GM12878 (cell line): ENCODE measurements at regions not wholly inside any gene's neighbourhood (a gene's known extent, or its start where the extent isn't known, plus 50 kb on each side); places are given as distances from the start of the nearest gene placed in this dataset.

ENCODE experiments used
- ATAC-seq: fragments of 200-7000 bp; cut with Tn5 transposase; 3 replicates; pipeline ENCODE4 v1.9.1; 2020; ENCODE audit warnings: mild to moderate bottlenecking, moderate library complexity
- BruUV-seq: library from RNA; stranded (reverse); fragments of 400-500 nt; replicated peaks from 2 replicates; lab custom pipeline; 2021; lab: Mats Ljungman, UMichigan
- CTCF ChIA-PET: fragments of 300-600 bp; sonication (Branson Sonifier 250); formaldehyde crosslinking; extraction: SDS; loops from one replicate; lab custom pipeline; 2021; ENCODE audit warnings: inconsistent platforms; lab: Yijun Ruan, JAX
- POLR2A ChIA-PET: fragments of 350-600 bp; formaldehyde crosslinking; extraction: SDS; loops from one replicate; lab custom pipeline; 2021; ENCODE audit warnings: inconsistent platforms; lab: Charles Lee
- RAD21 ChIA-PET: fragments of 300-600 bp; sonication (Branson Sonifier 250); formaldehyde crosslinking; loops from one replicate; lab custom pipeline; 2023; ENCODE audit warnings: antibody characterized with exemption; ENCODE audit not compliant: unreplicated experiment; lab: Charles Lee
- SMC1A ChIA-PET: fragments of 300-600 bp; sonication (Branson Sonifier 250); formaldehyde crosslinking; loops from one replicate; lab custom pipeline; 2023; ENCODE audit not compliant: unreplicated experiment, uncharacterized antibody; lab: Charles Lee
- DNase-seq: peaks from one replicate; pipeline ENCODE4 v3.0.0-alpha.2; 2011; ENCODE audit warnings: low read depth, low spot score
- FAIRE-seq: peaks from 3 replicates; lab custom pipeline; 2011; peaks lifted over from hg19 to GRCh38; lab: Jason Lieb, UNC
- H2AFZ ChIP-seq: 2 replicates; pipeline ENCODE4 v1.6.0; 2011; ENCODE audit warnings: low read depth, low read length, control low read depth; ENCODE audit not compliant: control insufficient read depth
- H3K27ac ChIP-seq: 2 replicates; pipeline ENCODE4 v1.5.1; 2011; ENCODE audit warnings: control low read depth; ENCODE audit not compliant: control insufficient read depth, insufficient read depth
- H3K27me3 ChIP-seq, 2 experiments: replicated peaks in 1 of 2; 2 replicates each; pipeline versions ENCODE4 v1.6.0 to v1.6.1; 2011; ENCODE audit warnings: low read length in 1 of 2; ENCODE audit not compliant: control insufficient read depth in 2 of 2, insufficient read depth in 2 of 2
- H3K36me3 ChIP-seq, 2 experiments: 2 replicates each; pipeline ENCODE4 v1.5.1; 2011; ENCODE audit warnings: low read length in 1 of 2; ENCODE audit not compliant: control insufficient read depth in 2 of 2, insufficient read depth in 2 of 2
- H3K4me1 ChIP-seq: 2 replicates; pipeline ENCODE4 v1.6.1; 2011; ENCODE audit warnings: mild to moderate bottlenecking, low read length, moderate library complexity, mixed read lengths; ENCODE audit not compliant: control insufficient read depth, insufficient read depth
- H3K4me2 ChIP-seq: 2 replicates; pipeline ENCODE4 v1.6.0; 2011; ENCODE audit warnings: control low read depth; ENCODE audit not compliant: control insufficient read depth, insufficient read depth
- H3K4me3 ChIP-seq: fragments of 200-600 bp; sonication (generic); 2 replicates; pipeline ENCODE4 v1.5.1; 2016
- H3K79me2 ChIP-seq: 2 replicates; pipeline ENCODE4 v1.6.0; 2011; ENCODE audit warnings: low read length; ENCODE audit not compliant: control insufficient read depth, insufficient read depth
- H3K9ac ChIP-seq: 2 replicates; pipeline ENCODE4 v1.8.0; 2011; ENCODE audit warnings: low read length, control low read depth, mixed read lengths; ENCODE audit not compliant: control insufficient read depth, insufficient read depth
- H3K9me3 ChIP-seq: replicated peaks from 3 replicates; pipeline ENCODE4 v1.5.1; 2011; ENCODE audit warnings: mild to moderate bottlenecking, low read length; ENCODE audit not compliant: control insufficient read depth, insufficient read depth
- H4K20me1 ChIP-seq: 2 replicates; pipeline ENCODE4 v1.6.0; 2011; ENCODE audit not compliant: control insufficient read depth, insufficient read depth
- BCL3 ChIP-seq: IDR thresholded peaks from 2 replicates; pipeline ENCODE4 v1.6.1; 2011; ENCODE audit warnings: borderline replicate concordance, low read depth, mild to moderate bottlenecking, moderate library complexity, low read length; ENCODE audit not compliant: insufficient read depth, poor library complexity, severe bottlenecking
- ETV6 ChIP-seq, 2 experiments: fragments of 450-650 bp in 1 of 2; IDR thresholded peaks in 1 of 2; conservative IDR thresholded peaks in 1 of 2; 2 replicates each; pipeline ENCODE4 v1.6.1; 2014; ENCODE audit warnings: antibody characterized with exemption in 1 of 2, borderline replicate concordance in 1 of 2, low read depth in 1 of 2, mild to moderate bottlenecking in 1 of 2, moderate library complexity in 1 of 2
- IRF4 ChIP-seq: IDR thresholded peaks from 2 replicates; pipeline ENCODE4 v1.6.1; 2011; ENCODE audit warnings: low read depth, low read length
- JUNB ChIP-seq: IDR thresholded peaks from 2 replicates; pipeline ENCODE4 v1.6.1; 2016; ENCODE audit warnings: antibody characterized with exemption, mild to moderate bottlenecking
- KAT2A ChIP-seq: conservative IDR thresholded peaks from 2 replicates; pipeline ENCODE4 v1.6.1; 2011; ENCODE audit warnings: low read depth, low read length; ENCODE audit not compliant: control insufficient read depth
- KLF5 ChIP-seq: fragments of 450-650 bp; IDR thresholded peaks from 2 replicates; pipeline ENCODE4 v1.6.1; 2014; ENCODE audit warnings: mild to moderate bottlenecking; ENCODE audit not compliant: partially characterized antibody
- MXI1 ChIP-seq: fragments of 150-350 bp; IDR thresholded peaks from 2 replicates; pipeline ENCODE4 v1.6.1; 2011; ENCODE audit warnings: low read depth, mild to moderate bottlenecking, inconsistent platforms, low read length, improper control_type of control experiment
- PAX5 ChIP-seq: IDR thresholded peaks from 2 replicates; pipeline ENCODE4 v1.6.1; 2011; ENCODE audit warnings: low read depth, low read length, borderline replicate concordance
- PBX3 ChIP-seq: IDR thresholded peaks from 2 replicates; pipeline ENCODE4 v1.6.1; 2011; ENCODE audit warnings: mild to moderate bottlenecking, low read depth, low read length, moderate library complexity; ENCODE audit not compliant: insufficient replicate concordance
- POU2F2 ChIP-seq: IDR thresholded peaks from 3 replicates; pipeline ENCODE4 v1.6.1; 2011; ENCODE audit warnings: low read depth, mild to moderate bottlenecking, low read length, borderline replicate concordance
- PRDM15 ChIP-seq: fragments of 450-650 bp; formaldehyde crosslinking; IDR thresholded peaks from 2 replicates; pipeline ENCODE4 v1.4.0; 2020; ENCODE audit warnings: mild to moderate bottlenecking, moderate library complexity
- RAD21 ChIP-seq: IDR thresholded peaks from 2 replicates; pipeline ENCODE4 v1.6.1; 2011; ENCODE audit warnings: mild to moderate bottlenecking, low read depth, low read length, moderate library complexity; ENCODE audit not compliant: insufficient read depth
- RAD51 ChIP-seq: fragments of 450-650 bp; IDR thresholded peaks from 2 replicates; pipeline ENCODE4 v1.6.1; 2016; ENCODE audit warnings: moderate library complexity, mild to moderate bottlenecking, inconsistent platforms
- SMAD1 ChIP-seq: fragments of 450-650 bp; IDR thresholded peaks from 2 replicates; pipeline ENCODE4 v1.6.1; 2018; ENCODE audit warnings: mild to moderate bottlenecking, low read depth; ENCODE audit not compliant: partially characterized antibody
- SUPT20H ChIP-seq: IDR thresholded peaks from 2 replicates; pipeline ENCODE4 v1.6.1; 2011; ENCODE audit warnings: low read depth, mild to moderate bottlenecking, low read length, moderate library complexity, borderline replicate concordance; ENCODE audit not compliant: control insufficient read depth
- SUZ12 ChIP-seq: fragments of 200-600 bp; sonication (generic); IDR thresholded peaks from one replicate; pipeline ENCODE4 v1.6.1; 2018; ENCODE audit warnings: antibody characterized with exemption, mild to moderate bottlenecking; ENCODE audit not compliant: unreplicated experiment
- TCF7 ChIP-seq: IDR thresholded peaks from 2 replicates; pipeline ENCODE4 v1.6.1; 2014; ENCODE audit warnings: antibody characterized with exemption, borderline replicate concordance
- ZNF622 ChIP-seq: fragments of 450-650 bp; IDR thresholded peaks from 2 replicates; pipeline ENCODE4 v1.6.1; 2017; ENCODE audit warnings: mild to moderate bottlenecking, inconsistent platforms
- WGBS: methylation state at CpG from one replicate; pipeline ENCODE4 v1.1.6; 2016; ENCODE audit warnings: low lambda C conversion rate; ENCODE audit not compliant: insufficient replicate concordance, insufficient coverage; ENCODE audit errors: missing lambda C conversion rate; 5-methylcytosine and 5-hydroxymethylcytosine counted together
- in situ Hi-C: fragments of 300-500 bp; cut with MboI; formaldehyde crosslinking; loops from 9 replicates; pipeline ENCODE4 v1.14.3; 2018; ENCODE audit warnings: mixed read lengths
- intact Hi-C: fragments of 100-400 bp; cut with micrococcal nuclease; formaldehyde crosslinking; loops from one replicate; pipeline ENCODE4 v1.14.2; 2022; ENCODE audit not compliant: unreplicated experiment

GRCh38 chr3:106191913-106192312 lies 323.1 kb upstream of the CBLB start (continued):
- no peak for TF ChIP-seq PRDM15 (CRISPR knock-in tag)
- TF ChIP-seq SMAD1 = no peak
- TF ChIP-seq PAX5 = no peak
- TF ChIP-seq POU2F2 = no peak
- TF ChIP-seq TCF7 = no peak
- TF ChIP-seq RAD21 = no peak
- no peak for TF ChIP-seq KLF5
- TF ChIP-seq KAT2A = no peak
- no peak for TF ChIP-seq JUNB
- TF ChIP-seq RAD51 = no peak

GRCh38 chr3:106193876-106194275 lies 325.1 kb upstream of the CBLB start:
- SMC1A ChIA-PET = interaction anchor here (0.7 to 1.4 kb wide), 6 partner anchors 8 to 268 kb away, joined by 3 to 4 read pairs (median 4); no protein-coding TSS in a partner anchor
- Histone ChIP-seq H3K4me1 (no peaks in the 10 kb centered on the region), H3K27me3 (no peaks in the 10 kb centered on the region), H3K4me3 (no peak overlapping the region), H3K36me3 (no peaks in the 10 kb centered on the region), H3K27ac (no peak overlapping the region), H3K9me3 (no peaks in the 10 kb centered on the region; the same call in none of the 3 replicates), H3K79me2 (no peaks in the 10 kb centered on the region), H4K20me1 (no peaks in the 10 kb centered on the region), H3K4me2 (no peak overlapping the region), H3K9ac (no peak overlapping the region), H2AFZ (no peak overlapping the region)
- POLR2A ChIA-PET = no interaction called here
- BruUV-seq = no TSS peak
- CTCF ChIA-PET = interaction anchor here (1.3 kb wide), 1 partner anchor 14 kb away, joined by 4 read pairs; no protein-coding TSS in a partner anchor
- RAD21 ChIA-PET = no interaction called here
- intact Hi-C loops = no loop called here
- in situ Hi-C loops = no loop called here
- FAIRE-seq (no peak), ATAC-seq (no peak), DNase-seq (no peak)
- WGBS = 75% methylated on average over 2 of the region's 2 CpGs
- TF ChIP-seq ZNF622 = no peak
- no peak for TF ChIP-seq IRF4
- no peak for TF ChIP-seq SUPT20H
- TF ChIP-seq ETV6 (conservative IDR thresholded peaks at IDR 0.05 in 1 of 2, IDR thresholded peaks at IDR 0.05 in 1 of 2; ENCODE audit: borderline replicate concordance in 1 of 2, low read depth in 1 of 2) = no peak
- TF ChIP-seq SUZ12 = no peak
- TF ChIP-seq PBX3 = no peak
- TF ChIP-seq BCL3 = no peak
- TF ChIP-seq MXI1 = no peak
